ENCODE measurements at regions not wholly inside any gene's neighbourhood (a gene's known extent, or its start where the extent isn't known, plus 50 kb on each side); places are given as distances from the start of the nearest gene placed in this dataset.

DNA sequence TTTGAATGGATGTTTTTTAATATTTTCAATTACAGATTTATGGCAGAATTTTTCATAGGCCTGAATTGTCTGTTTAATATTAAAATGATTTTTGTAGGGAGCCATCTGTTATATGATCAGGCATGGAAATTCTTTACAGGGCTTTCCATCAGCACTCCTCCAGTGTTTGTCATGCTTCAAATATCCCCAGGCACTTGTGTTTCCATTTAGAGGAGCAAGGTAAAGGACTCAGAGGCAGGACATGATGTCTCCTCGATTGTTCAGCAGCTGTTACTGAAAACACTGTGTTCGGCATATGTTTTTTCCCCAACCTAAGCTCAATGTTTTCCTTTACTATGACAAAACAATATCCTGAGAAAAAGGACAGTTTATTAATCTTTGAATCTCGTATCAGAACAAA is 172.3 kb upstream of the RFX3 start:
- Mint-ChIP-seq H3K4me3 (no peak overlapping the region), H3K27ac (no peak overlapping the region), H3K4me1 (peaks cover 19% of the 10 kb centered on the region), H3K27me3 (ENCODE audit: insufficient read depth, low read depth, poor library complexity) (no peaks in the 10 kb centered on the region), H3K9me3 (no peaks in the 10 kb centered on the region), H3K36me3 (ENCODE audit: low read depth) (no peaks in the 10 kb centered on the region)
- Histone ChIP-seq H3K27ac (ENCODE audit: low read depth) (no peak overlapping the region), H3K36me3 (ENCODE audit: insufficient read depth) (no peaks in the 10 kb centered on the region), H3K9me2 (ENCODE audit: insufficient read depth) (peaks cover 5% of the 10 kb centered on the region; the same call in 1 of the 2 replicates), H3K4me1 (ENCODE audit: insufficient read depth) (peaks cover 13% of the 10 kb centered on the region), H3K27me3 (ENCODE audit: insufficient read depth) (peaks cover 9% of the 10 kb centered on the region; the same call in 1 of the 2 replicates), H2AFZ (no peak overlapping the region), H3K4me2 (no peak overlapping the region), H3K4me3 (no peak overlapping the region), H4K20me1 (replicated peaks; ENCODE audit: insufficient read depth) (no peaks in the 10 kb centered on the region), H3F3A (replicated peaks; ENCODE audit: low read depth) (no peaks in the 10 kb centered on the region), H3K79me2 (replicated peaks; ENCODE audit: insufficient read depth) (no peaks in the 10 kb centered on the region)
- DNase-seq (ENCODE audit: low spot score) (no peak), ATAC-seq (no peak)
- TF ChIP-seq ZNF114 (CRISPR knock-in tag; IDR thresholded peaks at IDR 0.05) (no peak), NANOG (IDR thresholded peaks at IDR 0.05; ENCODE audit: borderline replicate concordance) (no peak), EZH2 (IDR thresholded peaks at IDR 0.05; ENCODE audit: low read depth, unreplicated experiment) (no peak), POLR2AphosphoS5 (IDR thresholded peaks at IDR 0.05; ENCODE audit: low read depth) (no peak), CREB1 (CRISPR knock-in tag; IDR thresholded peaks at IDR 0.05; ENCODE audit: low read depth) (no peak), EZH2phosphoT487 (IDR thresholded peaks at IDR 0.05; ENCODE audit: unreplicated experiment) (no peak), ZNF331 (CRISPR knock-in tag; IDR thresholded peaks at IDR 0.05; ENCODE audit: low read depth) (no peak), JUNB (IDR thresholded peaks at IDR 0.05; ENCODE audit: unreplicated experiment) (no peak), STAT1 (IDR thresholded peaks at IDR 0.05; ENCODE audit: unreplicated experiment) (no peak)
- TF ChIP-seq, protein P1, sequence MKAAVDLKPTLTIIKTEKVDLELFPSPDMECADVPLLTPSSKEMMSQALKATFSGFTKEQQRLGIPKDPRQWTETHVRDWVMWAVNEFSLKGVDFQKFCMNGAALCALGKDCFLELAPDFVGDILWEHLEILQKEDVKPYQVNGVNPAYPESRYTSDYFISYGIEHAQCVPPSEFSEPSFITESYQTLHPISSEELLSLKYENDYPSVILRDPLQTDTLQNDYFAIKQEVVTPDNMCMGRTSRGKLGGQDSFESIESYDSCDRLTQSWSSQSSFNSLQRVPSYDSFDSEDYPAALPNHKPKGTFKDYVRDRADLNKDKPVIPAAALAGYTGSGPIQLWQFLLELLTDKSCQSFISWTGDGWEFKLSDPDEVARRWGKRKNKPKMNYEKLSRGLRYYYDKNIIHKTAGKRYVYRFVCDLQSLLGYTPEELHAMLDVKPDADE (IDR thresholded peaks at IDR 0.05) = no peak
- TF ChIP-seq, protein P2, sequence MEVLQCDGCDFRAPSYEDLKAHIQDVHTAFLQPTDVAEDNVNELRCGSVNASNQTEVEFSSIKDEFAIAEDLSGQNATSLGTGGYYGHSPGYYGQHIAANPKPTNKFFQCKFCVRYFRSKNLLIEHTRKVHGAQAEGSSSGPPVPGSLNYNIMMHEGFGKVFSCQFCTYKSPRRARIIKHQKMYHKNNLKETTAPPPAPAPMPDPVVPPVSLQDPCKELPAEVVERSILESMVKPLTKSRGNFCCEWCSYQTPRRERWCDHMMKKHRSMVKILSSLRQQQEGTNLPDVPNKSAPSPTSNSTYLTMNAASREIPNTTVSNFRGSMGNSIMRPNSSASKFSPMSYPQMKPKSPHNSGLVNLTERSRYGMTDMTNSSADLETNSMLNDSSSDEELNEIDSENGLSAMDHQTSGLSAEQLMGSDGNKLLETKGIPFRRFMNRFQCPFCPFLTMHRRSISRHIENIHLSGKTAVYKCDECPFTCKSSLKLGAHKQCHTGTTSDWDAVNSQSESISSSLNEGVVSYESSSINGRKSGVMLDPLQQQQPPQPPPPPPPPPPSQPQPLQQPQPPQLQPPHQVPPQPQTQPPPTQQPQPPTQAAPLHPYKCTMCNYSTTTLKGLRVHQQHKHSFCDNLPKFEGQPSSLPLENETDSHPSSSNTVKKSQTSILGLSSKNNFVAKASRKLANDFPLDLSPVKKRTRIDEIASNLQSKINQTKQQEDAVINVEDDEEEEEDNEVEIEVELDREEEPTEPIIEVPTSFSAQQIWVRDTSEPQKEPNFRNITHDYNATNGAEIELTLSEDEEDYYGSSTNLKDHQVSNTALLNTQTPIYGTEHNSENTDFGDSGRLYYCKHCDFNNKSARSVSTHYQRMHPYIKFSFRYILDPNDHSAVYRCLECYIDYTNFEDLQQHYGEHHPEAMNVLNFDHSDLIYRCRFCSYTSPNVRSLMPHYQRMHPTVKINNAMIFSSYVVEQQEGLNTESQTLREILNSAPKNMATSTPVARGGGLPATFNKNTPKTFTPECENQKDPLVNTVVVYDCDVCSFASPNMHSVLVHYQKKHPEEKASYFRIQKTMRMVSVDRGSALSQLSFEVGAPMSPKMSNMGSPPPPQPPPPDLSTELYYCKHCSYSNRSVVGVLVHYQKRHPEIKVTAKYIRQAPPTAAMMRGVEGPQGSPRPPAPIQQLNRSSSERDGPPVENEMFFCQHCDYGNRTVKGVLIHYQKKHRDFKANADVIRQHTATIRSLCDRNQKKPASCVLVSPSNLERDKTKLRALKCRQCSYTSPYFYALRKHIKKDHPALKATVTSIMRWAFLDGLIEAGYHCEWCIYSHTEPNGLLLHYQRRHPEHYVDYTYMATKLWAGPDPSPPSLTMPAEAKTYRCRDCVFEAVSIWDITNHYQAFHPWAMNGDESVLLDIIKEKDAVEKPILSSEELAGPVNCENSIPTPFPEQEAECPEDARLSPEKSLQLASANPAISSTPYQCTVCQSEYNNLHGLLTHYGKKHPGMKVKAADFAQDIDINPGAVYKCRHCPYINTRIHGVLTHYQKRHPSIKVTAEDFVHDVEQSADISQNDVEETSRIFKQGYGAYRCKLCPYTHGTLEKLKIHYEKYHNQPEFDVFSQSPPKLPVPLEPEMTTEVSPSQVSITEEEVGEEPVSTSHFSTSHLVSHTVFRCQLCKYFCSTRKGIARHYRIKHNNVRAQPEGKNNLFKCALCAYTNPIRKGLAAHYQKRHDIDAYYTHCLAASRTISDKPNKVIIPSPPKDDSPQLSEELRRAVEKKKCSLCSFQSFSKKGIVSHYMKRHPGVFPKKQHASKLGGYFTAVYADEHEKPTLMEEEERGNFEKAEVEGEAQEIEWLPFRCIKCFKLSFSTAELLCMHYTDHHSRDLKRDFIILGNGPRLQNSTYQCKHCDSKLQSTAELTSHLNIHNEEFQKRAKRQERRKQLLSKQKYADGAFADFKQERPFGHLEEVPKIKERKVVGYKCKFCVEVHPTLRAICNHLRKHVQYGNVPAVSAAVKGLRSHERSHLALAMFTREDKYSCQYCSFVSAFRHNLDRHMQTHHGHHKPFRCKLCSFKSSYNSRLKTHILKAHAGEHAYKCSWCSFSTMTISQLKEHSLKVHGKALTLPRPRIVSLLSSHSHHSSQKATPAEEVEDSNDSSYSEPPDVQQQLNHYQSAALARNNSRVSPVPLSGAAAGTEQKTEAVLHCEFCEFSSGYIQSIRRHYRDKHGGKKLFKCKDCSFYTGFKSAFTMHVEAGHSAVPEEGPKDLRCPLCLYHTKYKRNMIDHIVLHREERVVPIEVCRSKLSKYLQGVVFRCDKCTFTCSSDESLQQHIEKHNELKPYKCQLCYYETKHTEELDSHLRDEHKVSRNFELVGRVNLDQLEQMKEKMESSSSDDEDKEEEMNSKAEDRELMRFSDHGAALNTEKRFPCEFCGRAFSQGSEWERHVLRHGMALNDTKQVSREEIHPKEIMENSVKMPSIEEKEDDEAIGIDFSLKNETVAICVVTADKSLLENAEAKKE (CRISPR knock-in tag; IDR thresholded peaks at IDR 0.05) = no peak
- TF ChIP-seq, protein P3, sequence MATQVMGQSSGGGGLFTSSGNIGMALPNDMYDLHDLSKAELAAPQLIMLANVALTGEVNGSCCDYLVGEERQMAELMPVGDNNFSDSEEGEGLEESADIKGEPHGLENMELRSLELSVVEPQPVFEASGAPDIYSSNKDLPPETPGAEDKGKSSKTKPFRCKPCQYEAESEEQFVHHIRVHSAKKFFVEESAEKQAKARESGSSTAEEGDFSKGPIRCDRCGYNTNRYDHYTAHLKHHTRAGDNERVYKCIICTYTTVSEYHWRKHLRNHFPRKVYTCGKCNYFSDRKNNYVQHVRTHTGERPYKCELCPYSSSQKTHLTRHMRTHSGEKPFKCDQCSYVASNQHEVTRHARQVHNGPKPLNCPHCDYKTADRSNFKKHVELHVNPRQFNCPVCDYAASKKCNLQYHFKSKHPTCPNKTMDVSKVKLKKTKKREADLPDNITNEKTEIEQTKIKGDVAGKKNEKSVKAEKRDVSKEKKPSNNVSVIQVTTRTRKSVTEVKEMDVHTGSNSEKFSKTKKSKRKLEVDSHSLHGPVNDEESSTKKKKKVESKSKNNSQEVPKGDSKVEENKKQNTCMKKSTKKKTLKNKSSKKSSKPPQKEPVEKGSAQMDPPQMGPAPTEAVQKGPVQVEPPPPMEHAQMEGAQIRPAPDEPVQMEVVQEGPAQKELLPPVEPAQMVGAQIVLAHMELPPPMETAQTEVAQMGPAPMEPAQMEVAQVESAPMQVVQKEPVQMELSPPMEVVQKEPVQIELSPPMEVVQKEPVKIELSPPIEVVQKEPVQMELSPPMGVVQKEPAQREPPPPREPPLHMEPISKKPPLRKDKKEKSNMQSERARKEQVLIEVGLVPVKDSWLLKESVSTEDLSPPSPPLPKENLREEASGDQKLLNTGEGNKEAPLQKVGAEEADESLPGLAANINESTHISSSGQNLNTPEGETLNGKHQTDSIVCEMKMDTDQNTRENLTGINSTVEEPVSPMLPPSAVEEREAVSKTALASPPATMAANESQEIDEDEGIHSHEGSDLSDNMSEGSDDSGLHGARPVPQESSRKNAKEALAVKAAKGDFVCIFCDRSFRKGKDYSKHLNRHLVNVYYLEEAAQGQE (IDR thresholded peaks at IDR 0.05; ENCODE audit: unreplicated experiment) = no peak
- TF ChIP-seq, protein P4, sequence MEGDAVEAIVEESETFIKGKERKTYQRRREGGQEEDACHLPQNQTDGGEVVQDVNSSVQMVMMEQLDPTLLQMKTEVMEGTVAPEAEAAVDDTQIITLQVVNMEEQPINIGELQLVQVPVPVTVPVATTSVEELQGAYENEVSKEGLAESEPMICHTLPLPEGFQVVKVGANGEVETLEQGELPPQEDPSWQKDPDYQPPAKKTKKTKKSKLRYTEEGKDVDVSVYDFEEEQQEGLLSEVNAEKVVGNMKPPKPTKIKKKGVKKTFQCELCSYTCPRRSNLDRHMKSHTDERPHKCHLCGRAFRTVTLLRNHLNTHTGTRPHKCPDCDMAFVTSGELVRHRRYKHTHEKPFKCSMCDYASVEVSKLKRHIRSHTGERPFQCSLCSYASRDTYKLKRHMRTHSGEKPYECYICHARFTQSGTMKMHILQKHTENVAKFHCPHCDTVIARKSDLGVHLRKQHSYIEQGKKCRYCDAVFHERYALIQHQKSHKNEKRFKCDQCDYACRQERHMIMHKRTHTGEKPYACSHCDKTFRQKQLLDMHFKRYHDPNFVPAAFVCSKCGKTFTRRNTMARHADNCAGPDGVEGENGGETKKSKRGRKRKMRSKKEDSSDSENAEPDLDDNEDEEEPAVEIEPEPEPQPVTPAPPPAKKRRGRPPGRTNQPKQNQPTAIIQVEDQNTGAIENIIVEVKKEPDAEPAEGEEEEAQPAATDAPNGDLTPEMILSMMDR (conservative IDR thresholded peaks at IDR 0.05; ENCODE audit: low read depth in 2 of 2) = no peak
